ENCODE measurements at regions not wholly inside any gene's neighbourhood (a gene's known extent, or its start where the extent isn't known, plus 50 kb on each side); places are given as distances from the start of the nearest gene placed in this dataset.
A peak's percentile ranks its signal among the peaks of the same experiment; 100 is the strongest.
"Not testable (repeated sequence)": the region's sequence is repeated elsewhere in the genome, so short reads cannot be mapped to it uniquely, and the experiment has no call there.

- H3K4me3 ChIP-seq, result no peak overlapping the region
Observed at GRCh38 chr3:193068365-193068764, 150.7 kb upstream of the MB21D2 start.

GRCh38 chr3:193069732-193070131, 152.1 kb upstream of the MB21D2 start:
- not testable (repeated sequence) for DNase-seq (ENCODE audit: low spot score); H3K4me1 Mint-ChIP-seq; H3K9me3 ChIP-seq (ENCODE audit: low read depth); H3K36me3 Mint-ChIP-seq; H3K27ac ChIP-seq; H2AFZ ChIP-seq (replicated peaks); H3K4me2 ChIP-seq; H3K79me2 ChIP-seq (ENCODE audit: low read depth); H3K4me3 Mint-ChIP-seq; H3K9ac ChIP-seq; H3K4me1 ChIP-seq; H3K27ac Mint-ChIP-seq; H3K27me3 Mint-ChIP-seq (ENCODE audit: insufficient read depth, low read depth); H3K9me3 Mint-ChIP-seq; H3F3A ChIP-seq (ENCODE audit: low read depth); H3K27me3 ChIP-seq; H3K4me3 ChIP-seq; H4K20me1 ChIP-seq (ENCODE audit: low read depth); H3K36me3 ChIP-seq

More at GRCh38 chr3:193068365-193068764, 150.7 kb upstream of the MB21D2 start:
- Histone ChIP-seq H3F3A (ENCODE audit: low read depth) (no peaks in the 10 kb centered on the region), H2AFZ (replicated peaks) (no peak overlapping the region), H3K9me3 (ENCODE audit: low read depth) (no peaks in the 10 kb centered on the region), H3K27ac (no peak overlapping the region), H3K36me3 (no peaks in the 10 kb centered on the region), H4K20me1 (ENCODE audit: low read depth) (no peaks in the 10 kb centered on the region), H3K4me2 (no peak overlapping the region), H3K4me1 (no peaks in the 10 kb centered on the region), H3K9ac (no peak overlapping the region), H3K79me2 (ENCODE audit: low read depth) (no peaks in the 10 kb centered on the region), H3K27me3 (no peaks in the 10 kb centered on the region)
- TF ChIP-seq EZH2 (IDR thresholded peaks at IDR 0.05) (no peak), CTCF (IDR thresholded peaks at IDR 0.05) (no peak), EZH2phosphoT487 (IDR thresholded peaks at IDR 0.05) (no peak)
- H3K4me1 Mint-ChIP-seq, result peaks cover 3% of the 10 kb centered on the region
- H3K27me3 Mint-ChIP-seq (ENCODE audit: insufficient read depth, low read depth), result no peaks in the 10 kb centered on the region
- H3K4me3 Mint-ChIP-seq, result no peak overlapping the region
- H3K9me3 Mint-ChIP-seq, result no peaks in the 10 kb centered on the region
- no peak for DNase-seq (ENCODE audit: low spot score)
- H3K27ac Mint-ChIP-seq, result no peak overlapping the region
- no peaks in the 10 kb centered on the region for H3K36me3 Mint-ChIP-seq

GRCh38 chr3:193078996-193079753, 161.5 kb upstream of the MB21D2 start:
- TF ChIP-seq CTCF (IDR thresholded peaks at IDR 0.05), result no peak
- Histone ChIP-seq H4K20me1 (ENCODE audit: low read depth) (no peaks in the 10 kb centered on the region), H3K9me3 (ENCODE audit: low read depth) (no peaks in the 10 kb centered on the region), H3K27ac (no peak overlapping the region), H2AFZ (replicated peaks) (no peak overlapping the region), H3K27me3 (no peaks in the 10 kb centered on the region), H3K4me3 (no peak overlapping the region), H3K9ac (no peak overlapping the region), H3K4me1 (peaks cover 16% of the 10 kb centered on the region), H3F3A (ENCODE audit: low read depth) (peaks cover 7% of the 10 kb centered on the region), H3K4me2 (no peak overlapping the region), H3K79me2 (ENCODE audit: low read depth) (no peaks in the 10 kb centered on the region), H3K36me3 (no peaks in the 10 kb centered on the region)
- Mint-ChIP-seq H3K36me3 (no peaks in the 10 kb centered on the region), H3K27me3 (ENCODE audit: insufficient read depth, low read depth) (peaks cover 2% of the 10 kb centered on the region), H3K9me3 (peaks cover 9% of the 10 kb centered on the region), H3K4me3 (no peak overlapping the region), H3K27ac (no peak overlapping the region), H3K4me1 (peaks cover 11% of the 10 kb centered on the region)
- DNase-seq (ENCODE audit: low spot score), result peak; percentile 33

- TF ChIP-seq EZH2phosphoT487 (IDR thresholded peaks at IDR 0.05), result no peak
- TF ChIP-seq CTCF (IDR thresholded peaks at IDR 0.05), result no peak
- no peak for TF ChIP-seq EZH2 (IDR thresholded peaks at IDR 0.05)
- no peak for DNase-seq (ENCODE audit: low spot score)
- H3K27ac Mint-ChIP-seq, result peak overlapping the region; percentile 50
- no peaks in the 10 kb centered on the region for H3K36me3 ChIP-seq
- no peaks in the 10 kb centered on the region for H3K79me2 ChIP-seq (ENCODE audit: low read depth)
- H3K27me3 Mint-ChIP-seq (ENCODE audit: insufficient read depth, low read depth), result peaks cover 2% of the 10 kb centered on the region
- H3K4me1 Mint-ChIP-seq, result peaks cover 11% of the 10 kb centered on the region
- H3K27me3 ChIP-seq, result no peaks in the 10 kb centered on the region
- no peaks in the 10 kb centered on the region for H4K20me1 ChIP-seq (ENCODE audit: low read depth)
- H3F3A ChIP-seq (ENCODE audit: low read depth), result peaks cover 7% of the 10 kb centered on the region
- no peak overlapping the region for H3K9ac ChIP-seq
- peaks cover 16% of the 10 kb centered on the region for H3K4me1 ChIP-seq
- H3K4me2 ChIP-seq, result no peak overlapping the region
- no peaks in the 10 kb centered on the region for H3K36me3 Mint-ChIP-seq
- H2AFZ ChIP-seq (replicated peaks), result no peak overlapping the region
- H3K4me3 Mint-ChIP-seq, result no peak overlapping the region
- H3K9me3 Mint-ChIP-seq, result peaks cover 9% of the 10 kb centered on the region
- no peak overlapping the region for H3K27ac ChIP-seq
- H3K9me3 ChIP-seq (ENCODE audit: low read depth), result no peaks in the 10 kb centered on the region
- H3K4me3 ChIP-seq, result no peak overlapping the region
Observed at GRCh38 chr3:193080821-193081365, 160.1 kb upstream of the PLAAT1 start.

Data from neural progenitor cell (in vitro differentiated cells).